ENCODE measurements at regions not wholly inside any gene's neighbourhood (a gene's known extent, or its start where the extent isn't known, plus 50 kb on each side); places are given as distances from the start of the nearest gene placed in this dataset.

- H3F3A ChIP-seq (ENCODE audit: control insufficient read depth, insufficient read depth), result no peaks in the 10 kb centered on the region
- no peaks in the 10 kb centered on the region for H3K9me3 ChIP-seq (ENCODE audit: control insufficient read depth, insufficient read depth, low read length)
- no peak overlapping the region for H3K4me3 ChIP-seq (ENCODE audit: low read length)
- H3K4me2 ChIP-seq (ENCODE audit: low read length), result no peak overlapping the region
- no peaks in the 10 kb centered on the region for H3K36me3 ChIP-seq (ENCODE audit: control insufficient read depth, low read length)
- no peaks in the 10 kb centered on the region for H3K27me3 ChIP-seq (ENCODE audit: control insufficient read depth, low read length)
- no peak for TF ChIP-seq CTCF (IDR thresholded peaks at IDR 0.05; ENCODE audit: low read depth, low read length, poor library complexity, severe bottlenecking)
- TF ChIP-seq EZH2phosphoT487 (IDR thresholded peaks at IDR 0.05; ENCODE audit: borderline replicate concordance, low read length), result no peak
- H3K9me2 ChIP-seq (replicated peaks; ENCODE audit: control insufficient read depth, low read length), result no peaks in the 10 kb centered on the region
- no peaks in the 10 kb centered on the region for H3K79me2 ChIP-seq (ENCODE audit: control insufficient read depth, low read length)
- no peaks in the 10 kb centered on the region for H3K4me1 ChIP-seq (ENCODE audit: control insufficient read depth, low read length)
- no peak overlapping the region for H3K27ac ChIP-seq (ENCODE audit: low read depth, low read length)
- H4K20me1 ChIP-seq (ENCODE audit: control insufficient read depth, insufficient read depth, low read depth, low read length), result no peaks in the 10 kb centered on the region
Observed at GRCh38 chr9:126166291-126166690, 160.3 kb upstream of the MVB12B start.

- TF ChIP-seq EZH2phosphoT487 (IDR thresholded peaks at IDR 0.05; ENCODE audit: borderline replicate concordance, low read length) (no peak), CTCF (IDR thresholded peaks at IDR 0.05; ENCODE audit: low read depth, low read length, poor library complexity, severe bottlenecking) (no peak)
- H3K36me3 ChIP-seq (ENCODE audit: control insufficient read depth, low read length), result no peaks in the 10 kb centered on the region
- no peaks in the 10 kb centered on the region for H3K9me3 ChIP-seq (ENCODE audit: control insufficient read depth, insufficient read depth, low read length)
- no peaks in the 10 kb centered on the region for H3K27me3 ChIP-seq (ENCODE audit: control insufficient read depth, low read length)
- no peak overlapping the region for H3K27ac ChIP-seq (ENCODE audit: low read depth, low read length)
- H3F3A ChIP-seq (ENCODE audit: control insufficient read depth, insufficient read depth), result no peaks in the 10 kb centered on the region
- no peak overlapping the region for H3K4me2 ChIP-seq (ENCODE audit: low read length)
- no peaks in the 10 kb centered on the region for H3K4me1 ChIP-seq (ENCODE audit: control insufficient read depth, low read length)
- no peaks in the 10 kb centered on the region for H3K79me2 ChIP-seq (ENCODE audit: control insufficient read depth, low read length)
- no peaks in the 10 kb centered on the region for H4K20me1 ChIP-seq (ENCODE audit: control insufficient read depth, insufficient read depth, low read depth, low read length)
- no peaks in the 10 kb centered on the region for H3K9me2 ChIP-seq (replicated peaks; ENCODE audit: control insufficient read depth, low read length)
- H3K4me3 ChIP-seq (ENCODE audit: low read length), result no peak overlapping the region
Observed at GRCh38 chr9:126166866-126167265, 159.8 kb upstream of the MVB12B start.

GRCh38 chr9:126169736-126170135, 156.9 kb upstream of the MVB12B start:
- H3K79me2 ChIP-seq (ENCODE audit: control insufficient read depth, low read length), result no peaks in the 10 kb centered on the region
- no peaks in the 10 kb centered on the region for H3K36me3 ChIP-seq (ENCODE audit: control insufficient read depth, low read length)
- H3K4me3 ChIP-seq (ENCODE audit: low read length), result no peak overlapping the region
- H3K9me2 ChIP-seq (replicated peaks; ENCODE audit: control insufficient read depth, low read length), result no peaks in the 10 kb centered on the region
- no peaks in the 10 kb centered on the region for H3F3A ChIP-seq (ENCODE audit: control insufficient read depth, insufficient read depth)
- TF ChIP-seq EZH2phosphoT487 (IDR thresholded peaks at IDR 0.05; ENCODE audit: borderline replicate concordance, low read length), result no peak
- TF ChIP-seq CTCF (IDR thresholded peaks at IDR 0.05; ENCODE audit: low read depth, low read length, poor library complexity, severe bottlenecking), result no peak
- H3K27ac ChIP-seq (ENCODE audit: low read depth, low read length), result no peak overlapping the region
- peaks cover 4% of the 10 kb centered on the region for H3K4me1 ChIP-seq (ENCODE audit: control insufficient read depth, low read length)
- no peak overlapping the region for H3K4me2 ChIP-seq (ENCODE audit: low read length)
- no peaks in the 10 kb centered on the region for H4K20me1 ChIP-seq (ENCODE audit: control insufficient read depth, insufficient read depth, low read depth, low read length)
- no peaks in the 10 kb centered on the region for H3K9me3 ChIP-seq (ENCODE audit: control insufficient read depth, insufficient read depth, low read length)
- H3K27me3 ChIP-seq (ENCODE audit: control insufficient read depth, low read length), result no peaks in the 10 kb centered on the region

All from DOHH2 (cell line).